DMS114 treated with DMSO at 0.1 percent for 48 hours (cell line): ENCODE measurements at regions not wholly inside any gene's neighbourhood (a gene's known extent, or its start where the extent isn't known, plus 50 kb on each side); places are given as distances from the start of the nearest gene placed in this dataset.
"Not testable (repeated sequence)": the region's sequence is repeated elsewhere in the genome, so short reads cannot be mapped to it uniquely, and the experiment has no call there.

Source experiments
- DNase-seq: peaks from one replicate; lab custom pipeline; 2025; ENCODE audit not compliant: unreplicated experiment; lab: John Stamatoyannopoulos, UW

GRCh38 chr1:232145768-232146167 is 484.2 kb downstream of the SIPA1L2 start:
- DNase-seq = no peak

- no peak for DNase-seq
These were observed 485.2 kb downstream of the SIPA1L2 start for GRCh38 chr1:232144696-232145230.

- DNase-seq = no peak
These were observed 486.5 kb downstream of the SIPA1L2 start for GRCh38 chr1:232143315-232143886.

GRCh38 chr1:232142403-232143314 is 487.3 kb downstream of the SIPA1L2 start:
- DNase-seq = no peak

GRCh38 chr1:232141167-232141448 is 488.8 kb downstream of the SIPA1L2 start:
- DNase-seq = not testable (repeated sequence)

GRCh38 chr1:232140419-232141166 is 489.3 kb downstream of the SIPA1L2 start:
- no peak for DNase-seq

GRCh38 chr1:232139444-232139843 is 490.5 kb downstream of the SIPA1L2 start:
- no peak for DNase-seq

GRCh38 chr1:232138044-232138443 is 491.9 kb downstream of the SIPA1L2 start:
- DNase-seq = no peak

GRCh38 chr1:232137066-232137465 is 492.9 kb downstream of the SIPA1L2 start:
- DNase-seq = no peak

- DNase-seq = no peak
These were observed 493.8 kb downstream of the SIPA1L2 start for GRCh38 chr1:232136136-232136535.

GRCh38 chr1:232134365-232134764 is 495.6 kb downstream of the SIPA1L2 start:
- DNase-seq = no peak

- no peak for DNase-seq
These were observed 497.4 kb downstream of the SIPA1L2 start for GRCh38 chr1:232132572-232132971.

GRCh38 chr1:232131715-232132391 is 498.1 kb downstream of the SIPA1L2 start:
- DNase-seq = no peak

- DNase-seq = no peak
These were observed 499.0 kb downstream of the SIPA1L2 start for GRCh38 chr1:232130815-232131480.

GRCh38 chr1:232127190-232127589 is 500.6 kb downstream of the DISC1 start:
- no peak for DNase-seq

GRCh38 chr1:232123775-232124659 is 497.4 kb downstream of the DISC1 start:
- DNase-seq = no peak

GRCh38 chr1:232117903-232118302 is 491.3 kb downstream of the DISC1 start:
- not testable (repeated sequence) for DNase-seq

GRCh38 chr1:232114985-232115384 is 488.4 kb downstream of the DISC1 start:
- DNase-seq = no peak

GRCh38 chr1:232112076-232112475 is 485.5 kb downstream of the DISC1 start:
- DNase-seq = no peak

- DNase-seq = no peak
These were observed 485.0 kb downstream of the DISC1 start for GRCh38 chr1:232111611-232112010.
